Brain microvascular endothelial cell (primary cell): ENCODE measurements at regions not wholly inside any gene's neighbourhood (a gene's known extent, or its start where the extent isn't known, plus 50 kb on each side); places are given as distances from the start of the nearest gene placed in this dataset.

Experiments used
- DNase-seq: peaks from one replicate; pipeline ENCODE4 v3.0.0-alpha.2; 2020
- H3K27ac ChIP-seq: fragments of 250-450 bp; sonication (Bioruptor Pico); 2 replicates; pipeline ENCODE4 v1.5.1; 2020; ENCODE audit warnings: mild to moderate bottlenecking, moderate library complexity
- H3K27me3 ChIP-seq: fragments of 250-450 bp; sonication (Bioruptor Pico); replicated peaks from 2 replicates; pipeline ENCODE4 v1.5.1; 2020; ENCODE audit warnings: mild to moderate bottlenecking
- H3K36me3 ChIP-seq: fragments of 250-450 bp; sonication (Bioruptor Pico); replicated peaks from 2 replicates; pipeline ENCODE4 v1.5.1; 2020; ENCODE audit warnings: mild to moderate bottlenecking
- H3K4me3 ChIP-seq: 2 replicates; pipeline ENCODE4 v1.5.1; 2011; ENCODE audit warnings: low read depth, mild to moderate bottlenecking, control low read depth, low read length, moderate library complexity
- in situ Hi-C: cut with HindIII; loops from 2 replicates; pipeline ENCODE4 v1.10.0; 2017; ENCODE audit warnings: low sequenced_read_pairs, low pct_ligation_motif_present
- TF ChIP-seq, protein P1 (sequence below): IDR thresholded peaks from 2 replicates; pipeline ENCODE4 v1.5.1; 2011; ENCODE audit warnings: low read depth, mild to moderate bottlenecking, moderate library complexity, low read length, control low read depth, inconsistent platforms; ENCODE audit errors: missing control alignments

- Histone ChIP-seq H3K27me3 (no peaks in the 10 kb centered on the region), H3K4me3 (no peak overlapping the region), H3K36me3 (no peaks in the 10 kb centered on the region), H3K27ac (peak overlapping the region; percentile 49)
- in situ Hi-C loops: no loop called here
- TF ChIP-seq, protein P1, sequence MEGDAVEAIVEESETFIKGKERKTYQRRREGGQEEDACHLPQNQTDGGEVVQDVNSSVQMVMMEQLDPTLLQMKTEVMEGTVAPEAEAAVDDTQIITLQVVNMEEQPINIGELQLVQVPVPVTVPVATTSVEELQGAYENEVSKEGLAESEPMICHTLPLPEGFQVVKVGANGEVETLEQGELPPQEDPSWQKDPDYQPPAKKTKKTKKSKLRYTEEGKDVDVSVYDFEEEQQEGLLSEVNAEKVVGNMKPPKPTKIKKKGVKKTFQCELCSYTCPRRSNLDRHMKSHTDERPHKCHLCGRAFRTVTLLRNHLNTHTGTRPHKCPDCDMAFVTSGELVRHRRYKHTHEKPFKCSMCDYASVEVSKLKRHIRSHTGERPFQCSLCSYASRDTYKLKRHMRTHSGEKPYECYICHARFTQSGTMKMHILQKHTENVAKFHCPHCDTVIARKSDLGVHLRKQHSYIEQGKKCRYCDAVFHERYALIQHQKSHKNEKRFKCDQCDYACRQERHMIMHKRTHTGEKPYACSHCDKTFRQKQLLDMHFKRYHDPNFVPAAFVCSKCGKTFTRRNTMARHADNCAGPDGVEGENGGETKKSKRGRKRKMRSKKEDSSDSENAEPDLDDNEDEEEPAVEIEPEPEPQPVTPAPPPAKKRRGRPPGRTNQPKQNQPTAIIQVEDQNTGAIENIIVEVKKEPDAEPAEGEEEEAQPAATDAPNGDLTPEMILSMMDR: no peak
- peak; percentile 41 for DNase-seq
Observed at GRCh38 chr4:181968371-181968770, 274.8 kb upstream of the TENM3 start.

DNA sequence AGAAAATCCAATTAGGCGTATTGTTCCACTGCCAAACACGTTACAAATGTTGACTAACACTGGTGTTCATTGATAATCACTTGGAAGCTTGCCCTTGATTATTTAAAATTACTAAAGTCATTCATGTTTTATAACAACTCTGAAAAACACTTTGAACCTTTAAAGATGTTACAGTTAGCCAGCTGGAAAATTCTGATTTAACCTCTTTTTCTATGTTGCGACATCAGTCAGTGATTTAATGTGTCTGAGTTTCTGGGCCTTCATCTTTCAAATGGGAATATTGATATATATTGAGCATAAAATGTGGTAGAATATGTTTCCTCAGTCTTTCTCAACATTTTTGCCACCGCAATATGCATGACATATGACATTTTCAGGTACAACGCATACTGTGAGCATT lies 274.1 kb upstream of the TENM3 start:
- in situ Hi-C loops: no loop called here
- no peak for DNase-seq
- Histone ChIP-seq H3K36me3 (no peaks in the 10 kb centered on the region), H3K27ac (peak overlapping the region; percentile 12), H3K4me3 (no peak overlapping the region), H3K27me3 (no peaks in the 10 kb centered on the region)
- TF ChIP-seq, protein P1: no peak

GRCh38 chr4:181970366-181970765 lies 272.8 kb upstream of the TENM3 start:
- H3K27me3 ChIP-seq: no peaks in the 10 kb centered on the region
- no peak overlapping the region for H3K4me3 ChIP-seq
- H3K27ac ChIP-seq: no peak overlapping the region
- no peaks in the 10 kb centered on the region for H3K36me3 ChIP-seq
- in situ Hi-C loops: no loop called here
- TF ChIP-seq, protein P1: no peak
- DNase-seq: no peak

GRCh38 chr4:181971411-181971810 lies 271.8 kb upstream of the TENM3 start:
- Histone ChIP-seq H3K27ac (no peak overlapping the region), H3K4me3 (no peak overlapping the region), H3K27me3 (no peaks in the 10 kb centered on the region), H3K36me3 (no peaks in the 10 kb centered on the region)
- TF ChIP-seq, protein P1: no peak
- DNase-seq: no peak
- in situ Hi-C loops: no loop called here

DNA sequence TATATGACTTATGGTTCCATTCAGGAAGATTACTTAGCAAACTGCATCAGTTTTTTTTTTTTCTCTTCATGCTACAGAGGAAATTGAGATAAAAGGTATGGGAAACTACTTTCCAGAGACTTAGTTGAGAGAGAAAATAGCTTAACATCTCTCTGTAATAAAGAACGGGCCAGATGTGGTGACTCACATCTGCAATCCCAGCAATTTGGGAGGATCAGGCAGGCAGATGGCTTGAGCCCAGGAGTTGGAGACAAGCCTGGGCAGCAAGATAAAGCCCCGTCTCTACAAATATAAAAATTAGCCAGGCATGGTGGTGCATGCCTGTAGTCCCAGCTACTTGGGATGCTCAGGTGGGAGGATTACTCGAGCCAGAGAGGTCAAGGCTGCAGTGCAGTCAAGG lies 271.2 kb upstream of the TENM3 start:
- Histone ChIP-seq H3K36me3 (no peaks in the 10 kb centered on the region), H3K27ac (no peak overlapping the region), H3K4me3 (no peak overlapping the region), H3K27me3 (no peaks in the 10 kb centered on the region)
- in situ Hi-C loops: no loop called here
- no peak for DNase-seq
- TF ChIP-seq, protein P1: no peak

- TF ChIP-seq, protein P1: no peak
- H3K36me3 ChIP-seq: no peaks in the 10 kb centered on the region
- in situ Hi-C loops: no loop called here
- no peak overlapping the region for H3K27ac ChIP-seq
- H3K4me3 ChIP-seq: no peak overlapping the region
- DNase-seq: no peak
- no peaks in the 10 kb centered on the region for H3K27me3 ChIP-seq
Observed at GRCh38 chr4:181976764-181977163, 266.4 kb upstream of the TENM3 start.
